ENCODE measurements at regions not wholly inside any gene's neighbourhood (a gene's known extent, or its start where the extent isn't known, plus 50 kb on each side); places are given as distances from the start of the nearest gene placed in this dataset.

DNA sequence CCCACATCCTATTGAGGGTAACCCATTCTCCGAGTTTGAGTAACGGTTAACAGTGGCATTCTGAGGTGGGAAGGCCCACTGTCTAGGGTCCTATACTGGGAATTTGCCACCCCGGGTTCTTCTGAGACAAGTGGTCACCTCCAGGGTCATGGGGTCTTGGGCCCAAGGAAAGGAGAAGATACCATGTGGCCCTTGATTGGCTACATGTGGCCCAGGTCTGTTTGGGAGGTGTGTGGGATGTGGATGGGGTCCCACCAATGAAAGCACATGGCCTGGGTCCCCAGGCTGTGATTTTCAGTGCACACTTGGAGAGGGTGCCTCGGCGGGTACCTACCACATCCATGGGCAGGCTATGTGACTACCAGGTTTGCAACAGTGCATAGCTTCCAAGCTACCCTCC, 214.4 kb downstream of the UBE3A start:
- H3K79me2 ChIP-seq (ENCODE audit: insufficient read depth) = no peaks in the 10 kb centered on the region
- H4K20me1 ChIP-seq (ENCODE audit: insufficient read depth) = no peaks in the 10 kb centered on the region
- H3K27ac ChIP-seq (ENCODE audit: low read depth in 2 of 2, low read length in 1 of 2) = no peak overlapping the region
- ChIA-PET POLR2A (no interaction called here), CTCF (no interaction called here)
- no peak overlapping the region for H2AFZ ChIP-seq (ENCODE audit: low read depth)
- no peaks in the 10 kb centered on the region for H3K4me1 ChIP-seq (ENCODE audit: control insufficient read depth in 1 of 2, insufficient read depth in 2 of 2, low read depth in 1 of 2, low read length in 1 of 2)
- no peaks in the 10 kb centered on the region for H3K9me3 ChIP-seq
- 0% methylated on average over 3 of the region's 5 CpGs for WGBS (ENCODE audit: low lambda C conversion rate)
- no peak overlapping the region for H3K4me2 ChIP-seq
- no peak overlapping the region for H3K9ac ChIP-seq
- H3F3A ChIP-seq (replicated peaks; ENCODE audit: insufficient read depth) = no peaks in the 10 kb centered on the region
- no peak for DNase-seq
- no peaks in the 10 kb centered on the region for H3K27me3 ChIP-seq (ENCODE audit: insufficient read depth)
- H3K9me2 ChIP-seq = no peaks in the 10 kb centered on the region
- no peaks in the 10 kb centered on the region for H3K36me3 ChIP-seq (replicated peaks in 1 of 2; ENCODE audit: control insufficient read depth in 1 of 2, insufficient read depth in 2 of 2, low read length in 1 of 2)
- no peak for TF ChIP-seq TAF1 (IDR thresholded peaks at IDR 0.05; ENCODE audit: borderline replicate concordance, low read depth, low read length)
- no peak for TF ChIP-seq SMC3 (IDR thresholded peaks at IDR 0.05; ENCODE audit: low read depth, low read length)
- TF ChIP-seq SIN3A (IDR thresholded peaks at IDR 0.05; ENCODE audit: borderline replicate concordance, low read depth, low read length) = no peak
- TF ChIP-seq, protein P1, sequence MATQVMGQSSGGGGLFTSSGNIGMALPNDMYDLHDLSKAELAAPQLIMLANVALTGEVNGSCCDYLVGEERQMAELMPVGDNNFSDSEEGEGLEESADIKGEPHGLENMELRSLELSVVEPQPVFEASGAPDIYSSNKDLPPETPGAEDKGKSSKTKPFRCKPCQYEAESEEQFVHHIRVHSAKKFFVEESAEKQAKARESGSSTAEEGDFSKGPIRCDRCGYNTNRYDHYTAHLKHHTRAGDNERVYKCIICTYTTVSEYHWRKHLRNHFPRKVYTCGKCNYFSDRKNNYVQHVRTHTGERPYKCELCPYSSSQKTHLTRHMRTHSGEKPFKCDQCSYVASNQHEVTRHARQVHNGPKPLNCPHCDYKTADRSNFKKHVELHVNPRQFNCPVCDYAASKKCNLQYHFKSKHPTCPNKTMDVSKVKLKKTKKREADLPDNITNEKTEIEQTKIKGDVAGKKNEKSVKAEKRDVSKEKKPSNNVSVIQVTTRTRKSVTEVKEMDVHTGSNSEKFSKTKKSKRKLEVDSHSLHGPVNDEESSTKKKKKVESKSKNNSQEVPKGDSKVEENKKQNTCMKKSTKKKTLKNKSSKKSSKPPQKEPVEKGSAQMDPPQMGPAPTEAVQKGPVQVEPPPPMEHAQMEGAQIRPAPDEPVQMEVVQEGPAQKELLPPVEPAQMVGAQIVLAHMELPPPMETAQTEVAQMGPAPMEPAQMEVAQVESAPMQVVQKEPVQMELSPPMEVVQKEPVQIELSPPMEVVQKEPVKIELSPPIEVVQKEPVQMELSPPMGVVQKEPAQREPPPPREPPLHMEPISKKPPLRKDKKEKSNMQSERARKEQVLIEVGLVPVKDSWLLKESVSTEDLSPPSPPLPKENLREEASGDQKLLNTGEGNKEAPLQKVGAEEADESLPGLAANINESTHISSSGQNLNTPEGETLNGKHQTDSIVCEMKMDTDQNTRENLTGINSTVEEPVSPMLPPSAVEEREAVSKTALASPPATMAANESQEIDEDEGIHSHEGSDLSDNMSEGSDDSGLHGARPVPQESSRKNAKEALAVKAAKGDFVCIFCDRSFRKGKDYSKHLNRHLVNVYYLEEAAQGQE (IDR thresholded peaks at IDR 0.05; ENCODE audit: low read depth, low read length) = no peak
- TF ChIP-seq RXRA (IDR thresholded peaks at IDR 0.05; ENCODE audit: borderline replicate concordance, low read depth) = no peak
- no peak for TF ChIP-seq FOXM1 (IDR thresholded peaks at IDR 0.05; ENCODE audit: low read depth)
- TF ChIP-seq, protein P2, sequence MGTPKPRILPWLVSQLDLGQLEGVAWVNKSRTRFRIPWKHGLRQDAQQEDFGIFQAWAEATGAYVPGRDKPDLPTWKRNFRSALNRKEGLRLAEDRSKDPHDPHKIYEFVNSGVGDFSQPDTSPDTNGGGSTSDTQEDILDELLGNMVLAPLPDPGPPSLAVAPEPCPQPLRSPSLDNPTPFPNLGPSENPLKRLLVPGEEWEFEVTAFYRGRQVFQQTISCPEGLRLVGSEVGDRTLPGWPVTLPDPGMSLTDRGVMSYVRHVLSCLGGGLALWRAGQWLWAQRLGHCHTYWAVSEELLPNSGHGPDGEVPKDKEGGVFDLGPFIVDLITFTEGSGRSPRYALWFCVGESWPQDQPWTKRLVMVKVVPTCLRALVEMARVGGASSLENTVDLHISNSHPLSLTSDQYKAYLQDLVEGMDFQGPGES (IDR thresholded peaks at IDR 0.05; ENCODE audit: low read depth, low read length) = no peak
- TF ChIP-seq YY1 (IDR thresholded peaks at IDR 0.05; ENCODE audit: low read depth) = no peak
- TF ChIP-seq MXI1 (IDR thresholded peaks at IDR 0.05; ENCODE audit: low read depth, low read length) = no peak
- TF ChIP-seq EP300 (IDR thresholded peaks at IDR 0.05; ENCODE audit: borderline replicate concordance in 1 of 2, low read depth in 1 of 2, low read length in 1 of 2) = no peak
- TF ChIP-seq, protein P3, sequence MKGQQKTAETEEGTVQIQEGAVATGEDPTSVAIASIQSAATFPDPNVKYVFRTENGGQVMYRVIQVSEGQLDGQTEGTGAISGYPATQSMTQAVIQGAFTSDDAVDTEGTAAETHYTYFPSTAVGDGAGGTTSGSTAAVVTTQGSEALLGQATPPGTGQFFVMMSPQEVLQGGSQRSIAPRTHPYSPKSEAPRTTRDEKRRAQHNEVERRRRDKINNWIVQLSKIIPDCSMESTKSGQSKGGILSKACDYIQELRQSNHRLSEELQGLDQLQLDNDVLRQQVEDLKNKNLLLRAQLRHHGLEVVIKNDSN (IDR thresholded peaks at IDR 0.05; ENCODE audit: borderline replicate concordance, low read depth) = no peak
- no peak for TF ChIP-seq TEAD4 (IDR thresholded peaks at IDR 0.05; ENCODE audit: borderline replicate concordance, insufficient read depth)
- TF ChIP-seq, protein P4, sequence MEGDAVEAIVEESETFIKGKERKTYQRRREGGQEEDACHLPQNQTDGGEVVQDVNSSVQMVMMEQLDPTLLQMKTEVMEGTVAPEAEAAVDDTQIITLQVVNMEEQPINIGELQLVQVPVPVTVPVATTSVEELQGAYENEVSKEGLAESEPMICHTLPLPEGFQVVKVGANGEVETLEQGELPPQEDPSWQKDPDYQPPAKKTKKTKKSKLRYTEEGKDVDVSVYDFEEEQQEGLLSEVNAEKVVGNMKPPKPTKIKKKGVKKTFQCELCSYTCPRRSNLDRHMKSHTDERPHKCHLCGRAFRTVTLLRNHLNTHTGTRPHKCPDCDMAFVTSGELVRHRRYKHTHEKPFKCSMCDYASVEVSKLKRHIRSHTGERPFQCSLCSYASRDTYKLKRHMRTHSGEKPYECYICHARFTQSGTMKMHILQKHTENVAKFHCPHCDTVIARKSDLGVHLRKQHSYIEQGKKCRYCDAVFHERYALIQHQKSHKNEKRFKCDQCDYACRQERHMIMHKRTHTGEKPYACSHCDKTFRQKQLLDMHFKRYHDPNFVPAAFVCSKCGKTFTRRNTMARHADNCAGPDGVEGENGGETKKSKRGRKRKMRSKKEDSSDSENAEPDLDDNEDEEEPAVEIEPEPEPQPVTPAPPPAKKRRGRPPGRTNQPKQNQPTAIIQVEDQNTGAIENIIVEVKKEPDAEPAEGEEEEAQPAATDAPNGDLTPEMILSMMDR (IDR thresholded peaks at IDR 0.05) = no peak
- TF ChIP-seq NRF1 (IDR thresholded peaks at IDR 0.05; ENCODE audit: low read depth, low read length) = no peak
- TF ChIP-seq GABPA (IDR thresholded peaks at IDR 0.05; ENCODE audit: low read depth) = no peak
- TF ChIP-seq MEF2A (IDR thresholded peaks at IDR 0.05; ENCODE audit: borderline replicate concordance, low read depth) = no peak
- no peak for TF ChIP-seq EZH2phosphoT487 (IDR thresholded peaks at IDR 0.05; ENCODE audit: borderline replicate concordance, low read depth)
- H3K4me3 ChIP-seq (ENCODE audit: low read depth in 2 of 2, low read length in 1 of 2) = no peak overlapping the region
